ENCODE measurements at regions not wholly inside any gene's neighbourhood (a gene's known extent, or its start where the extent isn't known, plus 50 kb on each side); places are given as distances from the start of the nearest gene placed in this dataset.
A peak's percentile ranks its signal among the peaks of the same experiment; 100 is the strongest.

DNA sequence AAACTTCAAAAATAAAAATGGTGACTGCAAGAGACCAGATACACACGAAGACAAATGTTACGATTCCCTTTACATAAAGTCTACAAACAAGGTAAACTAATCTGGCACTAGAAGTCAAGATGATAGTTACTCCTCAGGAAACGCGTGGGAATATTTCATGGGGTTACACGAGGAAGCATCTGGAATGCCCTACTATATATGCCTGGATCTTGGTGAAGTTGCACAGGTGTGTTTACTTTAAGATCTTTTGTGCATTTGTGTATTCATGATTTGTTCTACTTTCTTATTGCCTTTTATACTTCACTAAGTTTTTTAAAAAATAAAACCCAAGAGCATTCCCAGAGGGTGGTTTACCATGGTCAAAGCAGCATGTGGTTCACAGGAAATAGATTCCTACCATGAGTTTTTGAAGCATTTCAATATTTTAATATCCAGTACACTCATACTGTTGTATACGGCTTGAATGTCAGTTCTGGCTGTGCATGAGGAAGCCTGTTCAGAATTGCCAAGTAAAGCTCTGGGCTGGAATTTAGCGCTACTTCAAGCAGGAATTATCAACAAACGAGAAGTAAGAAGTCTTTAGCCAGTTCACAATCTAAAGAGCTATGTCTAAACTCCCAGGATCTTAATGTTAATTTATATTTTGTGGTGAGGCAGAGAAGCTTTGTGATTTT is 239.8 kb upstream of the KLHL1 start:
- H3K4me3 ChIP-seq, result no peak overlapping the region
- ATAC-seq (peak; percentile 86), DNase-seq (peak in 3 of 4 donors; percentile 18 to 35 (median 21))

DNA sequence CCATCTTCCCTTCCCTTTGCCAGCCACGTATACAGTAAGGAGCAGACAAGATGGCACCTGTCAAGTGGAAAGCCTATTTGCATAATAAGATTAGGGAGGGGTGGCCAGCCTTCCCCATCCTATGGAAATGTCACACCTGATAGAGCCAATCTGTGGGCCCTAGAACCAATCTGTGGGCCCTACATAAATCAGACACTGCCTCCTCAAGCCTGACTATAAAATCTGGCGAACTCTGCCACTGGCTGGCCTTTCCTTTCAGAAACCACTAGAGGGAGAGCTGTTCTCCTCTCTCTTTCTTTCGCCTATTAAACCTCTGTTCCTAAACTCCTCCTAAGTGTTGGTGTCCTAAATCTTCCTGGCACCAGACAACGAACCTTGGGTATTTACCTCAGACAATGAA is 231.5 kb upstream of the KLHL1 start:
- no peaks in the 10 kb centered on the region for H3K36me3 ChIP-seq (replicated peaks in 1 of 2; ENCODE audit: insufficient read depth in 1 of 2, low read depth in 2 of 2)
- H3K9me3 ChIP-seq, result no peaks in the 10 kb centered on the region
- intact Hi-C loops (cut with DNase I), result no loop called here
- H3K27ac ChIP-seq, result no peak overlapping the region
- TF ChIP-seq, protein P1, sequence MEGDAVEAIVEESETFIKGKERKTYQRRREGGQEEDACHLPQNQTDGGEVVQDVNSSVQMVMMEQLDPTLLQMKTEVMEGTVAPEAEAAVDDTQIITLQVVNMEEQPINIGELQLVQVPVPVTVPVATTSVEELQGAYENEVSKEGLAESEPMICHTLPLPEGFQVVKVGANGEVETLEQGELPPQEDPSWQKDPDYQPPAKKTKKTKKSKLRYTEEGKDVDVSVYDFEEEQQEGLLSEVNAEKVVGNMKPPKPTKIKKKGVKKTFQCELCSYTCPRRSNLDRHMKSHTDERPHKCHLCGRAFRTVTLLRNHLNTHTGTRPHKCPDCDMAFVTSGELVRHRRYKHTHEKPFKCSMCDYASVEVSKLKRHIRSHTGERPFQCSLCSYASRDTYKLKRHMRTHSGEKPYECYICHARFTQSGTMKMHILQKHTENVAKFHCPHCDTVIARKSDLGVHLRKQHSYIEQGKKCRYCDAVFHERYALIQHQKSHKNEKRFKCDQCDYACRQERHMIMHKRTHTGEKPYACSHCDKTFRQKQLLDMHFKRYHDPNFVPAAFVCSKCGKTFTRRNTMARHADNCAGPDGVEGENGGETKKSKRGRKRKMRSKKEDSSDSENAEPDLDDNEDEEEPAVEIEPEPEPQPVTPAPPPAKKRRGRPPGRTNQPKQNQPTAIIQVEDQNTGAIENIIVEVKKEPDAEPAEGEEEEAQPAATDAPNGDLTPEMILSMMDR (IDR thresholded peaks at IDR 0.05), result peak; percentile 29 to 70 (median 60)
- TF ChIP-seq POLR2A (IDR thresholded peaks at IDR 0.05), result no peak
- no peaks in the 10 kb centered on the region for H3K4me1 ChIP-seq
- no peak overlapping the region for H3K4me3 ChIP-seq
- H3K27me3 ChIP-seq, result no peaks in the 10 kb centered on the region
- WGBS, 2 donors, result 38 to 41% methylated on average over 4 of the region's 4 CpGs
- peak; percentile 90 for ATAC-seq
- peak; percentile 36 to 54 (median 44) for DNase-seq

More for the DNA sequence above, 239.8 kb upstream of the KLHL1 start:
- Histone ChIP-seq H3K27ac (peak overlapping the region in 3 of 4 donors; percentile 28 to 67 (median 66)), H3K4me1 (peaks cover 3% of the 10 kb centered on the region), H3K36me3 (replicated peaks in 1 of 2; ENCODE audit: insufficient read depth in 1 of 2, low read depth in 2 of 2) (no peaks in the 10 kb centered on the region), H3K27me3 (no peaks in the 10 kb centered on the region), H3K9me3 (no peaks in the 10 kb centered on the region)
- TF ChIP-seq, protein P1 (IDR thresholded peaks at IDR 0.05), result no peak
- no peak for TF ChIP-seq POLR2A (IDR thresholded peaks at IDR 0.05)
- intact Hi-C loops (cut with DNase I), result no loop called here
- 30 to 35% methylated on average over 8 of the region's 8 CpGs for WGBS, 2 donors

DNA sequence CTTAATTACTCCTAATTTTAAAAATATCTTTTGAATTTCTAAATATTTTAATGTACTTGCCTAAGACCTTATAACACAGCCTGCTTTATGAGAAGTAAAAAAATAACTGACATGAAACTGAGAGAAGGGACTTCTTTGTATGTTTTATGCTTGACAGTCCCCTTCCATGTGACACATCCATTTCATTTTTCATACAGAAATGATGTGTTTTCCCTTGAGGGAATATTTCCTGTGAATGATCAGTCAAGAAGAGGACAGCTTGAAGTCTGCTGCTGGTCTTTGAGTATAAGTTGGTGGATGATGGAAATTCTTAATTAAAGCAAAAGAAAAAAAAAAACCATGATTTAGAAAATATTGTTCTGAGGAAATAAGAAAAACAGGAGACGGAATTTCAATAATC is 230.4 kb upstream of the KLHL1 start:
- intact Hi-C loops (cut with DNase I), result no loop called here
- H3K4me1 ChIP-seq, result no peaks in the 10 kb centered on the region
- H3K9me3 ChIP-seq, result no peaks in the 10 kb centered on the region
- H3K4me3 ChIP-seq, result no peak overlapping the region
- H3K27me3 ChIP-seq, result no peaks in the 10 kb centered on the region
- no peak for TF ChIP-seq POLR2A (IDR thresholded peaks at IDR 0.05)
- TF ChIP-seq, protein P1 (IDR thresholded peaks at IDR 0.05), result no peak
- H3K36me3 ChIP-seq (replicated peaks in 1 of 2; ENCODE audit: insufficient read depth in 1 of 2, low read depth in 2 of 2), result no peaks in the 10 kb centered on the region
- DNase-seq, result no peak
- WGBS, 2 donors, result 64 to 74% methylated on average over 1 of the region's 1 CpG
- ATAC-seq, result no peak
- no peak overlapping the region for H3K27ac ChIP-seq

DNA sequence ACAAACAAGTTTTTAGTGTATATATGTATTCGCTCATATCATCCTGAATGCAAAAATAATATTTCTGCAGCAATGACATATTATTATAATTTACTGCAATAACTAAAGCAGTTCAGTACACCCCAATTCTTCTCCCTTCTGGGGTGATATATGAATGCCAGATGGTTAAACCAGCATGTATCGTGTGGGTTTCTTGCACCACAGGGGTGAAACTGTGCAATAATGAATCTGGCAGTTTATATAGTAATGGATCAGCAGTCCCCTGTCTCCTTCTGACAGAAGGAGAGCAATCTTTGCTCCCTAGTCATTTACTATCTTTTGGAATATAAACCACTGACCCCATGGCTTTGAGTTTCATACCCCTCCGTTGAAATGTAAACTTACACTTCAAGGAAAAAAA is 228.6 kb upstream of the KLHL1 start:
- no peaks in the 10 kb centered on the region for H3K9me3 ChIP-seq
- H3K27me3 ChIP-seq, result no peaks in the 10 kb centered on the region
- no peak for DNase-seq
- no peak for TF ChIP-seq POLR2A (IDR thresholded peaks at IDR 0.05)
- TF ChIP-seq, protein P1 (IDR thresholded peaks at IDR 0.05), result no peak
- intact Hi-C loops (cut with DNase I), result no loop called here
- H3K36me3 ChIP-seq (replicated peaks in 1 of 2; ENCODE audit: insufficient read depth in 1 of 2, low read depth in 2 of 2), result no peaks in the 10 kb centered on the region
- H3K27ac ChIP-seq, result no peak overlapping the region
- H3K4me3 ChIP-seq, result no peak overlapping the region
- H3K4me1 ChIP-seq, result no peaks in the 10 kb centered on the region
- no peak for ATAC-seq
- WGBS, 2 donors, result 66 to 69% methylated on average over 3 of the region's 3 CpGs

DNA sequence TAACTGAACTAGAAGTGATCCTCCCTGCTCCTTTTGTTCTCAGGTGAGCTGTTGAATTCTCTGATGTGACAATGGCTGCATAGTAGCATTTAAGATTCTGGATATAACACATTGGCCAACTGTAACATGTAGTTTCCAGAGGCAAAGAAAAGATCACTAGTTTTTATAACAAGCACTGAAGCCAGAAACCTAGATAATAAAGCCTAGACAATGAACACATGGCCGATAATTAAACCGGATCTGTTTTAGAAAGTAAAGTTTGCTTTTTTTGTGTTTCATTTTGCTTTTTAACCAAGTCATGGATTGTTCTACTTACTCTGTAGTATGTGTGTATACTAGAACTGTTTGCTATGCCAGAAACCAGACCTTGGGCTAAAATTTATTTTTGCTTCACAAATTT is 225.5 kb upstream of the KLHL1 start:
- no peak overlapping the region for H3K27ac ChIP-seq
- H3K36me3 ChIP-seq (replicated peaks in 1 of 2; ENCODE audit: insufficient read depth in 1 of 2, low read depth in 2 of 2), result no peaks in the 10 kb centered on the region
- no peaks in the 10 kb centered on the region for H3K27me3 ChIP-seq
- intact Hi-C loops (cut with DNase I), result no loop called here
- DNase-seq (no peak), ATAC-seq (no peak)
- no peaks in the 10 kb centered on the region for H3K4me1 ChIP-seq
- 28 to 38% methylated on average over 2 of the region's 2 CpGs for WGBS, 2 donors
- H3K9me3 ChIP-seq, result no peaks in the 10 kb centered on the region
- TF ChIP-seq, protein P1 (IDR thresholded peaks at IDR 0.05), result no peak
- TF ChIP-seq POLR2A (IDR thresholded peaks at IDR 0.05), result no peak
- H3K4me3 ChIP-seq, result no peak overlapping the region
